IPS DF 4.7 (cell line): ENCODE measurements at regions not wholly inside any gene's neighbourhood (a gene's known extent, or its start where the extent isn't known, plus 50 kb on each side); places are given as distances from the start of the nearest gene placed in this dataset.
"Not testable (repeated sequence)": the region's sequence is repeated elsewhere in the genome, so short reads cannot be mapped to it uniquely, and the experiment has no call there.

Source experiments
- DNase-seq: peaks from one replicate; pipeline ENCODE4 v3.0.0-alpha.2; 2013; ENCODE audit warnings: low spot score; ENCODE audit errors: extremely low read depth

GRCh38 chr12:127146991-127147718 lies 1119.8 kb upstream of the TMEM132C start:
- DNase-seq, result no peak

DNA sequence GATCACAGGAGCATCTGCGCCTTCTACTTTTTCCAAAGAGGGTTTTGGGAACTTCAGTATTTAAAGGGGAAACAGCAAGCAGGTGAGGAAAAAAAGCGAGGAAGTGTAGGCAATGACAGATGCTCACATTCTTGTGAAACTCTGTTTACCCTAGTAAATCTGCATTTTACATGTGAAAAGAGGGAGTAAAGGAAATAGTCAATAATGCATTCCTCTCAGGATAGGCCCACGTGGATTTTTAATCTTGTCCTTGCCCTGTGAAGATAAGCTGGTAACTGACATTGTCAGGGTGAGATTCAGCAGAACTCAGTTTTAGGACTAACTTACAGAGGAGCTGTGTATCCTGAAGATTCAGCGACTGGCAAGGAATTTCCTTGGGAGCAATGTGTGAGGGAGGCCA lies 1119.2 kb upstream of the TMEM132C start:
- DNase-seq, result no peak

DNA sequence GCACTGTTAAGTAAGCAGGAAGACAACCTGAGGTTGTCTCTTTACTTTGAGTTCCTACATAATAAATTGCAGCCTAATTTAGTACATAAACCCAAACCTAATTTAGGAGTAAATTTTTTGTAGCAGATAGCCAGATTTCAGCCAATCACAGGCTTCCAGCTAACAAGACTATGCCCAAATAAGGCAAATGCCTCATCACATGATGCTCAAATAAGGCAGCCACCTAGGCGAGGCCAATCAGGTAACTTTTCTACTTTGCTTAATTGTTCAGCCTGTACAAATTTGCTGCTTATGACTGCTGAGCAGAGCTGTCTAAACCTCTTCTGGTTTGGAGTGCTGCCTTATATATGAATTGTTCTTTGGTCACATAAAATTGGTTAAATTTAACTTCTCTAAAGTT lies 1118.7 kb upstream of the TMEM132C start:
- DNase-seq, result no peak

DNA sequence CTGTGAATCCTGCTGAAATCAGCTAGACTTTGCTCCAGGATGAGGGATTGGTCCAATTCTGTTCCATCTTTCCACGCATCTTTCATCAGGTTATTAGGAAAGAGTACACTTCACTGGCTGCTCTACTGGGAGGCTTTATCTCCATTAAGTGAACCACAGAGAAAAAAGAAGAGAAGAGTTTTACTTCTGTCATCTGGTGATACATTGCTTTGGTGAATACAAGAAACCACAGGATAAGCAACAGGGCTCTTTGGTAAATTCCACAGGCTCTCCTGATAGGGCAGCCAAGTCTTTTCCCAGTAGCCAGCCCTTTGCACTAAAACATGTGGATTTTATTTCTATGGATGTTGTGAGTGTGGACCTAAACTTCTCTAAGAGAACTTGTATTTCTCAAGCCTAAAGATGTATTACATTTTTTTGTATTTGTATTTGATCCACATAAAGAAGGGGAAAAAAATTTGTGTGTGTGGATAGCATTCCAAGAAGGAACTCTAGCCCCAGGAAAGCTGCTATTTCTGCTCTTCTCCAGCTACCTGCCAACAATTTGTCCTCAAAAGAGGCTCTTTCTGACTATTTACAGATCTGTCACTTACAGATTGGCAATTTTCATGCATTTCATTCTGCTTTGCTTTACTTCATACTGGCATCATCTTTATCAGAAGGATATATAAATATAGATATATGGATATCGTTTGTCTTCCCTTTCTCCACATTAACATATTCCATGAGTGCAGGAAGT lies 1117.6 kb upstream of the TMEM132C start:
- DNase-seq, result no peak

DNA sequence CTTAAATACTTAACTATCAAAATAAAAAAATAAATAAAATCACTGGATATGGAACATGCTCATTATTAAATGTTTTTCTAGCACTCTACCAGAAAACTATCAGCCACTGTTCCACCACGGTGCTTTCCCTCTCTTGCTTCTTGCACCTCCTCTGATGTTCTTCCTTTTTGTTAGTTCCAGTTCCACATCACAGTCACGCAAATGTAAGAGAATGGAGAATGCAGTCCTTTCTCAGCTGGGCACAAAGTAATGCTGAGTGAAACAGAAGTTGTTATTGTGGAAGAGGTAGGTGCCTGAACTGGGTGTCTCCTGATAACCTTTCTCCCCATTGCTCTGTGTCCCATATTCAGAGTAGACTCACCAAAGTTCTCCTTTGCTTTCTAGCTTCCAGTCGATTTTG lies 1116.9 kb upstream of the TMEM132C start:
- no peak for DNase-seq

DNA sequence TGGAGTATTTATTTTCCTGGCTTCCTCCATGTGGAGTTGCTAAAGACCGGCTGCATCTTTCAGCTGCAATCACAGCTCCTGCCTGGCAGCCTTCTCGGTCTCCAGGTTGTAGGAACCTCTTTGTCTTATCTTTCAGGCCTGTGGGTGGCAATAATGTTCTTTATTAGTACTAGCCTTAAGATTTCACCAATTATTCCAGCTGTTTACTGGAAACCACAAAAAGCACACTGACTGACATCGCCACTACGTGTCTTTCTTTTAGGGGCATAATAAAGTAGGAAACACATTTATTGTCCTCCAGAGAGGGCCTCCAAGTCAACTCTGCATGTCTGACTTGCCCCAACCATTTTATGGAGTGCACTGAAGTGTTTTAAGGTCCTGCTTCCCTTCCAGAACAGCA lies 1116.5 kb upstream of the TMEM132C start:
- DNase-seq, result no peak

- no peak for DNase-seq
Measured at GRCh38 chr12:127150956-127151355, 1116.0 kb upstream of the TMEM132C start.

DNA sequence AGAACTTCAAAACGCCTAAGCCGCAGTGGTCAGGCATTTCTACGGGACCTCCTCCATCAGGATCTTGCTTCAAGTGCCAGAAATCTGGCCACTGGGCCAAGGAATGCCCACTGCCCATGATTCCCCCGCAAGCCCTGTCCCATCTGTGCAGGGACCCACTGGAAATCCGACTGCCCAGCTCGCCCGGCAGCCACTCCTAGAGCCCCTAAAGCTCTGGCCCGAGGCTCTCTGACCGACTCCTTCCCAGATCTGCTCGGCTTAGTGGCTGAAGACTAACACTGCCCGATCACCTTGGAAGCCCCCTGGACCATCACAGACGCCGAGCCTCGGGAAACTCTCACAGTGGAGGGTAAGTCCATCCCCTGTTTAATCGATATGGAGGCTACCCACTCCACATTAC lies 1113.0 kb upstream of the TMEM132C start:
- no peak for DNase-seq

- DNase-seq, result not testable (repeated sequence)
Measured at GRCh38 chr12:127154830-127155229, 1112.1 kb upstream of the TMEM132C start.

GRCh38 chr12:127155935-127156619 lies 1110.9 kb upstream of the TMEM132C start:
- DNase-seq, result not testable (repeated sequence)

DNA sequence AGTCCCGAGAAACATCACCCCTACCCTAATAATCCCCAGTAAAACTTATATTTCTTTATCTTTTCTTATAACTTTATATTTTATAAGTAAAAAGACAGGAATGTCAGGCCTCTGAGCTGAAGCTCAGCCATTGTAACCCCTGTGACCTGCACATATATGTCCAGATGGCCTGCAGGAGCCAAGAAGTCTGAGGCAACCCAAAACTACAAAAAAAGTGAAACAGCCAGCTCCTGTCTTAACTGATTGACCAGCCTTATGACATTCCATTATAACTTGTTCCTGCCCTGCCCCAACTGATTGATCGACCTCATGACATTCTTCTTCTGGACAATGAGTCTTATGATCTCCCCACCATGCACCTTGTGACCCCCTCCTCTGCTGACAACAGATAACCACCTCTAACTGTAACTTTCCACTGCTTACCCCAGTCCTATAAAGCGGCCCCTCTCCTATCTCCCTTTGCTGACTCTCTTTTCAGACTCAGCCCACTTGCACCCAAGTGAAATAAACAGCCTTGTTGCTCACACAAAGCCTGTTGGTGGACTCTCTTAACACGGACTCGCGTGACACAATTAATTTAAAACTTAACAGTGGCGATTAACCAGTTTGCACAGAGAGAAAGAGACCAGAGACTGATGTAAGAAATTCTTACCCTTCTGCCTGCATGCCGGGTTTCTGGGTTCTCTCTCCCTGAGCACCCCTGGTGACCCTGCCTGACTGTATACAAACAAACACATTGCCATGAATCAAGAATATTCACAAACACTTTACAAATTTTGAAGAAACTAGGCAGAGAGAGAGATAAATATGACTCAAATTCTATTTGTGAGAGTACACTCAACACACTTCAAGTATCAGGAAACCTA lies 1109.2 kb upstream of the TMEM132C start:
- DNase-seq, result not testable (repeated sequence)

- DNase-seq, result no peak
Measured at GRCh38 chr12:127158385-127159061, 1108.4 kb upstream of the TMEM132C start.

DNA sequence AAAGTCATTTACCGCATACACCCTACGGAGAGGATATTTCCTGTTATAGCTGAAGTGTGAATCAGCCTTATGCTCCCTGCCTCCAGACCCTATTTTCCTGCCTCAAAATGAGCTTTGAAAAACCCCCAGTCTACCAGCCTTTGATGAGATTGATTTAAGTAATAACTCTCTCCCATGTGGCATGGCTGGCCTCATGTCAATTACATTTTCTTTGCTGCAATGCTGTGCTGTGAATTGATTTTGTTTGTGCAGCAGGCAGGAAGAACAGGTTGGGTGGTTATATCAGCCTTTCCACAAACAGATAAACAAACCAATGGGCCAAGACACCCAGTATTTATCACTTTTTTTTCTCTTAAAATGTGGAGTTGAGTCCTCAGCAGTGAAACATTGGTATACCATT lies 1105.5 kb upstream of the TMEM132C start:
- no peak for DNase-seq

DNA sequence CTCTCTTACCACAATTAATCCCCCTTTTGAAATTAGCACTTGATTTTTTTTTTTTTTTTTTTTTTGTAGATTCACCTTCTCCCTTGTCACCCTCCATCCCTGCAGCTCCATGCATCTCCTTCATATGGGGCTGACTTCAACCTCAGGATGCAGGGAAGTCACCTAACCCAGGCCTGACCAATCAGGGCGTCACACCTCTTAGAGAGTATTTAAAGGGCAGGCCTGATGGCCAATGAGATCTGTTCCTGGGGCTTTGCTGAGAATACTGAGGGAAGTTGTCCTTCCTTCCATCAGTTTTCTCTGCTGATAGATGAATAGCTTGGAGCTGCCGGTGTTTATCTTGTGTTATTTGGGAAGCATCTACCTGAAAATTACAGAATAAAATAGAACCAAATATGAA lies 1104.7 kb upstream of the TMEM132C start:
- DNase-seq, result no peak

DNA sequence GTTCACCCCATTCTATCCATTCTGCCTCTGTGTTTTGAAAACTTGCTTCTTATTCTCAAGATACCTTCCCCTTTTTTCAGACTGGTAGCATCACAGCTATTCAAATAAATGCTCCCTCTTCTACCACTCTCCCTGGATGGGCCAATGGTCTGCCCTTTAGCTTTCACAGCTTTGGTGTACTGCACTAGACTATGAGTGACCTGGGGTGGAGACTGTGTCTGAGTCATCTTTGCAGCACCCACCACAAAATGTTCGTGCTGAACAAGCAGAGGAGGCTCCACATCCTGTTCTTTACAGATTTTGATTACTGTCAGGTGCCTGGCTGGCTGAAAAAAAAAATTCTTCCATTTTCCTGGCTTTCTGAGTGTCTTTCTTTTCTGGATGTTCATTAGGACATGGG lies 1104.1 kb upstream of the TMEM132C start:
- DNase-seq, result no peak

- DNase-seq, result no peak
Measured at GRCh38 chr12:127165567-127166392, 1101.2 kb upstream of the TMEM132C start.

- DNase-seq, result no peak
Measured at GRCh38 chr12:127169321-127170181, 1097.4 kb upstream of the TMEM132C start.

DNA sequence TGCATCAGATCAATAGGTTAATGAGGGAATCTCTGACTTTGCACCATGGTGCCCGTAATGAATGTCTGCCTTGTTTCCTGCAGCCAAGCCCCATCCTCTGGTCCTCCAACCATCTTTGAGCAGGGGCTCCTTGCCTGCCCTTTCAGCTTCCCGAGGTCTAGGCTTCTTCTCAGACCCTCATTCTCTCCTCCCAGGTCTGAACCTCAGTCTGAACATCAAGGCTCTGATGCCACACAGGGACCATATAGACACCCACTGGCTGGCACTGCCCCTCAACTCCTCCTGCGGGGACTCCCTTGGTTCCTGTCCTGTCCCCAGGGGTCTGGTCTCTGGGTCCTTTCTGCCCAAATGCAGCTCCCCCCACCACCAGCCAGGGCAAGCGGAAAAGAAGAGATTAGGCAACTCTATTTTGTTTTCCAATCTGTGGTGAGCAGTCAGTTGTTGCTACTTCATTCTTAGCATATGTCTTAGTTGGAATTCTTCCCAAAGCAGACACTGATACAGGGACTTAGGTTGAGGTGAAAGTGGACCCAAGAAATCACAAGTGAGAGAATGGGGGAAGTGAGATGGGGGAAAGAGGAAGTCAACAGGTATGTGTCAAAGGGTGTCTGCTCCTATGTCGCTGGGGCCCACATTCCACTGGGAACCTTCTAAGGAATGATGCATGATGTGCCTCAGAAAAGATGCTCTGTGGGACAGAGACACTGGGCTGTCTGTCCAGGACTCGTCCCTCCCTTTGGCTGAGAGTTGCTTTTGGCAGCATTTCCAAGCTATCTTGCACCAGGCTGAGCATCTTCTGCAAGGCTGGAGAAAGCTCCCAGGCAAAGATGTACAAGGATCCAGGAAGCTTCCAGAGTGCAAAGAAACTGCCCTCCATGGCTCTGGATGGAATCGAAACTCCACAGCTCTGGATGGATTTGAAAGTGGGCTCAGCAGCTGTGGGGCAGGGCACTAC lies 1096.5 kb upstream of the TMEM132C start:
- no peak for DNase-seq
